ENCODE measurements at regions not wholly inside any gene's neighbourhood (a gene's known extent, or its start where the extent isn't known, plus 50 kb on each side); places are given as distances from the start of the nearest gene placed in this dataset.

DNA sequence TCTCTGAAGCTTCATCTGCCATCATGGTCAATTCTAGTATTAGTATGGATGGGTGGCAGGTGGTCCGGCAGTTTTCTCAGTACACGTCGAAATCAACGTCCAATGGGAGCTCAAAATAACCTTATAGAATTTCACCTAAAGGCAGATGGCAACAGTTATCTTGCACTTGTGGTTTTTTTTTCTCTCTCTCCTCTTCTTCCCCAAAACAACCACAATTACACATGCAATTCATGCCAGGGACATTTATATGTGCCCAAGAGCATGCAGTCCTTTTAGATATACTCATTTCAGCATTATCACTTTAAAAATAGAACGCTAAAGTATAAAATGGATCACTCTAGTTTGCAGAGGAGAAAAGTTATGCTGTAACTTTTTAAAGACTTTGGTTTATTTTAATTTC lies 1428.9 kb upstream of the WWC1 start:
- ATAC-seq (no peak), DNase-seq (no peak)
- Mint-ChIP-seq H3K36me3 (no peaks in the 10 kb centered on the region), H3K4me3 (no peak overlapping the region), H3K4me1 (no peaks in the 10 kb centered on the region), H3K27ac (no peak overlapping the region), H3K9me3 (peaks cover 0 to 46% (median 4%) of the 10 kb centered on the region in 9 donors), H3K27me3 (no peaks in the 10 kb centered on the region)
- POLR2A ChIA-PET: no interaction called here

DNA sequence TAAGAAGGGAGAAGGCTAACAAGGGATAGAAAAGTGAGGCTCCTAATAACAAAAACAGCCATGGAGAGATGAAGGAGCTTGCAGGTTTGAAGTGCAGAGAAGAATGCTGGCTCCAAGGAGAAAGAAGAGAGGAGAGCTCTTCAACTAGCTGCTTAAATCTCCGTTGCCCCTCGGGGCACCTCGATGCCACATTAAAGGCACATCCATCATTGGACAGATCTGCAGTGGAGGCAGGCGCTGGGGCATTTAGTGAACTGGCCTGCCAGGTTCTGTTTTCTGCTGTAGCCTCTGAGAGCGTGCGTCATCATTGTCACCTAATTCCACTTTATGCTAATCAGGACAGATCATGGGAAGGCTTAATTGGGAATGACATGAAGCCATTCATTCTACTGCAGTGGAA lies 1426.2 kb upstream of the WWC1 start:
- no peak overlapping the region for H3K4me3 Mint-ChIP-seq
- no peaks in the 10 kb centered on the region for H3K27me3 Mint-ChIP-seq
- no peaks in the 10 kb centered on the region for H3K36me3 Mint-ChIP-seq
- peaks cover 0 to 35% (median 2%) of the 10 kb centered on the region in 9 donors for H3K9me3 Mint-ChIP-seq
- DNase-seq: no peak
- no peaks in the 10 kb centered on the region for H3K4me1 Mint-ChIP-seq
- POLR2A ChIA-PET: no interaction called here
- no peak for ATAC-seq
- no peak overlapping the region for H3K27ac Mint-ChIP-seq

DNA sequence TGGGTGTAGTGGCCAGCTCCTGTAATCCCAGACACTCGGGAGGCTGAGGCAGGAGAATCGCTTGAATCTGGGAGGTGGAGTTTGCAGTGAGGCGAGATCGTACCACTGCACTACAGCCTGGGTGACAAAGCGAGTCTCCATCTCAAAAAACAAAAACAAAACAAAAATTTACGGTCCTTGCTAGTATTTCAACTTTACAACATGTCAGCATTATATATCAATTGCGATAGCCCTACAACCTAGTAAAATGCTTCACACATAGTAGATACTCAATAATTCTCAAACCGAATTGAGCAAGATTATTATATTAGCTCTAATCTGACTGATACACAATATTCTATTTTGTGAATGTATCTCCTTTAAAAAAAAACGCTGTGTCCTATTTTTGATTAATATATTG lies 1411.0 kb upstream of the WWC1 start:
- H3K36me3 Mint-ChIP-seq: no peaks in the 10 kb centered on the region
- H3K4me3 Mint-ChIP-seq: no peak overlapping the region
- POLR2A ChIA-PET: no interaction called here
- no peak for ATAC-seq
- no peak overlapping the region for H3K27ac Mint-ChIP-seq
- H3K4me1 Mint-ChIP-seq: no peaks in the 10 kb centered on the region
- H3K9me3 Mint-ChIP-seq: peaks cover 0 to 18% (median 3%) of the 10 kb centered on the region in 9 donors
- no peak for DNase-seq
- H3K27me3 Mint-ChIP-seq: no peaks in the 10 kb centered on the region

DNA sequence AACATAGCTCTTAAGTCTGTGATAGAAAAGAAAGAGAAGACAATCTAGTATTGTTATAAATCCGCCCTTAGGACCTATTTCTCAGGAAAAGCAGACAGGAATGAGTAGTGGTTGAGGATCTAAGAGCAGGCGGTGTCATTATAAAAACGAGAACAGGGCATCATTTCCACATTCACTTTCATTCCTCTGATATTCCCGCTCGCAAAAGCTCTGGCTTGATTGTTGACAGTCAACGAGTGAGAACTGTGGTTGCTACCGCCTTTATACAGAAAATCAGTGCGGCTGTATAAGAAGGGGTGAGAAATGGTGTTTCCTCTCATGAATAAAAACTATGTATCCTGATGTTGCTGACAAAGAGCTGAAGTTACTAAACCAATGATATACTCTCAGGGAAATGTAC lies 1409.6 kb upstream of the WWC1 start:
- ATAC-seq (no peak), DNase-seq (no peak)
- H3K27me3 Mint-ChIP-seq: no peaks in the 10 kb centered on the region
- no peaks in the 10 kb centered on the region for H3K36me3 Mint-ChIP-seq
- H3K27ac Mint-ChIP-seq: no peak overlapping the region
- H3K4me3 Mint-ChIP-seq: no peak overlapping the region
- POLR2A ChIA-PET: no interaction called here
- peaks cover 0 to 18% (median 3%) of the 10 kb centered on the region in 9 donors for H3K9me3 Mint-ChIP-seq
- H3K4me1 Mint-ChIP-seq: no peaks in the 10 kb centered on the region

DNA sequence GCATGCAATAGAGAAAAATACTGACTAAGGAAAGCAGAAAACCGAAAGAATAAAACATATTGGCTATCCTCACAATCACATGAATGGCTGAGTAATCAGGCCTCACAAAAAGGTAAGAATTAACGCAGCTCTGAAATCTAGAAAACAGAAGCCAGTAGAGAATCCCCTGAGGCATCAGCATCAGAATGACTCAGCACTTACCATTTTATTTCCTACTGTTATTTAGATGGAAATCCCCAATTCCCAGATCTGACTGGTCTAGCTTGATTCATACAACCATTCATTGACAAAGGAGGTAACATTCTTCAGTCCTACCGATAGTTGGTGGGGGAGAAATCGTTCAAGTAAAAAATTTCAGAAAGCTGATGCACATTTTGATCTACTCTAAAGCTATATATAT lies 1408.4 kb upstream of the WWC1 start:
- ATAC-seq (no peak), DNase-seq (no peak)
- Mint-ChIP-seq H3K27me3 (no peaks in the 10 kb centered on the region), H3K27ac (no peak overlapping the region), H3K4me1 (no peaks in the 10 kb centered on the region), H3K9me3 (peaks cover 0 to 19% (median 3%) of the 10 kb centered on the region in 9 donors), H3K4me3 (no peak overlapping the region), H3K36me3 (no peaks in the 10 kb centered on the region)
- POLR2A ChIA-PET: no interaction called here

DNA sequence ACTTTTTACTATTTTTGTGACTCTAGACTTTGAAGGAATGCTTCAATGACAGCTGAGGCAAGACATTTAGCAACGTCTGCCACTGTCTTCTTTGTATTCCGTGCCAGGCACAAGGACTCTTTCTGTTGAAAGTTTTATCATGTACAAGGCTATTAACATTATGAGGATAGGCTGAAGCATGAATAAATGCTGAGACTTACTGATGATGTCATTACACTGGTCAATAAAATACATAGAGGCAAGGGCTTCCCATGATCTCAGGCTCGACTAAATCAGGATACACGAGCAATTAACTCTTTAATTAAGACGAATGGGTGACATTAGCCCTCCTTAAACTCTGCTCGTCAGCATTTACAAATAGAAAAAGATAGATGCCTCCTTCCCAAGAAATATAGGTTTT lies 1393.3 kb upstream of the WWC1 start:
- H3K27ac Mint-ChIP-seq: no peak overlapping the region
- ATAC-seq (no peak), DNase-seq (no peak)
- POLR2A ChIA-PET: no interaction called here
- H3K36me3 Mint-ChIP-seq: peaks cover 0 to 7% (median 0%) of the 10 kb centered on the region in 3 donors
- H3K9me3 Mint-ChIP-seq: peaks cover 0 to 28% (median 8%) of the 10 kb centered on the region in 9 donors
- H3K4me1 Mint-ChIP-seq: no peaks in the 10 kb centered on the region
- no peak overlapping the region for H3K4me3 Mint-ChIP-seq
- no peaks in the 10 kb centered on the region for H3K27me3 Mint-ChIP-seq

DNA sequence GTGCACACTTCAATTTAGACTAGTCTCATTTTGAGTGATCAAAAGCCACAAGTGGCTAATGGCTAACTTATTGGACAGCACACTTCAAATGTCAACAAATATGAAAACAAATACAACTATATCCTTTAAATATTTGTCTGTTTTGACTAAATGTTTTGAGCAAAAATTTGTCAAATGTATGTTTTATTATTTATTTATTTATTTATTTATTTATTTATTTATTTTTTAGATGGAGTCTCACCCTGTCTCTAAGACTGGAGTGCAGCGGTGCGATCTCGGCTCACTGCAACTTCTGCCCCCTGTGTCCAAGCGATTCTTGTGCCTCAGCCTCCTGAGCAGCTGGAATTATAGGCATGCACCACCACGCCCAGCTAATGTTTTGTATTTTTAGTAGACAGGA lies 1392.1 kb upstream of the WWC1 start:
- DNase-seq: no peak
- no peak overlapping the region for H3K4me3 Mint-ChIP-seq
- H3K27ac Mint-ChIP-seq: no peak overlapping the region
- no peaks in the 10 kb centered on the region for H3K27me3 Mint-ChIP-seq
- H3K9me3 Mint-ChIP-seq: peaks cover 0 to 25% (median 5%) of the 10 kb centered on the region in 9 donors
- no peaks in the 10 kb centered on the region for H3K4me1 Mint-ChIP-seq
- ATAC-seq: no peak
- POLR2A ChIA-PET: no interaction called here
- peaks cover 0 to 7% (median 0%) of the 10 kb centered on the region in 3 donors for H3K36me3 Mint-ChIP-seq

DNA sequence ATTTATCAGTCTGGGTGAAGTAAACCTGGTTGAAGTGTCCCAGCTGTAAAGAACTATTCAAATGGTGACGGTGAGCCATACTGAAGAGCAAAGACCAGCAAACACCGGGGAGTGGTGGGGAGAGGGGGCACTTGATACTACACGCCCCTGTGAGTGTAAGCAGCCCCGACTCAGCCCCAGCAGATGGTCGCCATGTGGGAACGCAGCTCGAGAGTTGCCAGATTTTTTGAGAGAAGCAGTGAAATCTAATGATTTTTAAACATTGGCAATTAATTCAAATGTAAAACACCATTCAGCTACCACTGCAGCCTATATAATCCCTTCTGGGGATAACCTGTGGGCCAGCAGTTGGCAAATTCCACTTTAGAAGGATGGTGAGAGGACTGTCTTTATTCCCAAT lies 1386.9 kb upstream of the WWC1 start:
- ATAC-seq (no peak), DNase-seq (no peak)
- Mint-ChIP-seq H3K4me3 (no peak overlapping the region), H3K27ac (no peak overlapping the region), H3K9me3 (peaks cover 0 to 14% (median 5%) of the 10 kb centered on the region in 9 donors), H3K36me3 (no peaks in the 10 kb centered on the region), H3K27me3 (no peaks in the 10 kb centered on the region), H3K4me1 (no peaks in the 10 kb centered on the region)
- POLR2A ChIA-PET: no interaction called here

DNA sequence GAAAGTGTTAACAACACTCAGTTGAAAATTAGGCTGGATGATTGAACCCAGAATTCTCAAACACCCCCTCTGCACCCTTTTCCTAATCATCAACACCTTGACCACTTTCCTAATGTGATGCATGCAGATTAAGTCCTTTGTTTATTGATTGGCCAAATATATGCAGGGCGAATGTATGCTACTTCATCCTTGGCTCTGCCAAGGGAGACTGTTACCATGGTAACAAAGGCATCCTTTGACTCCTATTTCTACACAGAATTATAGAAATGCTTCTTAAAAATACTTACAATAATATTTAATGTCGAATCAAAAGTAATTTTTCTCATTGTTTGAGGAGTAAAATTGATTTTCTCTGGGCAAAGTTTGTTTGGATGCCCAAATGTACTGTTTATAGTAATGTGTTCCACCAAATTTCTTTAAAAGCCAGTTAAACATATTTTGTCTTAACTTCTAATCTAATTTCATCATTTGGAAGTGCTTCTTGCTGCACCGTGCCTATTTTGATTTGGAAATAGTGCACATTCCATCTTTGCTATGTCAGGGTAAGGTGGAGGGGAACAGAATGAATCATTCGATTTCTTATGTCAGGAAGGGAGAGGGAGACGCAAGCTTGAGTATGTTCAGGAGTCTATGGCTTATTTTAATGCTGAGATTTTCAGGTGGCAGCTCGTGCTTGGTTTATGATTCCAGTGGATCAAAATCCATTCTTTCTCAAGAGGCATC lies 1384.3 kb upstream of the WWC1 start:
- Mint-ChIP-seq H3K27me3 (no peaks in the 10 kb centered on the region), H3K27ac (no peak overlapping the region), H3K9me3 (peaks cover 0 to 6% (median 5%) of the 10 kb centered on the region in 9 donors), H3K36me3 (no peaks in the 10 kb centered on the region), H3K4me3 (no peak overlapping the region), H3K4me1 (no peaks in the 10 kb centered on the region)
- DNase-seq: no peak
- no peak for ATAC-seq
- POLR2A ChIA-PET: no interaction called here

DNA sequence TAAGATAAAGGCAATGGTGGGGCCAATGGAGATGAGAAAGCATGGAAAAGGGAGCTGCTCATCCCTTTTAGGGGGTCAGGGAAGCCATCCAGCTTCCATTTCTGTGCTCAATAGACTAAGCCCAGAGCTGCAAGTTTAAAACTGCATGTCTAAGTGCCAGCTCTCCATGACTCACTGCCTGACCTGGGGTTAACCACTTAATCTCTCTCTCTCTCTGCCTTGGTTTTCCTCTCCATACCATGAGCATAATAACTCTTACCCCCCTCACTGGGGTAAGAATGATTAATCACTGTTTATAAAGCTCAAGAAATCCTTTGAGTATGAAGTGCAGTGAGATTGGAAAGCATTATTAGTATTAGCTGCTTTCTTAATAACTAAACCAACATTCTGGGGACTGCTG lies 1382.4 kb upstream of the WWC1 start:
- Mint-ChIP-seq H3K4me1 (no peaks in the 10 kb centered on the region), H3K36me3 (no peaks in the 10 kb centered on the region), H3K27me3 (no peaks in the 10 kb centered on the region), H3K27ac (no peak overlapping the region), H3K4me3 (no peak overlapping the region), H3K9me3 (peaks cover 0 to 6% (median 4%) of the 10 kb centered on the region in 9 donors)
- POLR2A ChIA-PET: no interaction called here
- ATAC-seq (no peak), DNase-seq (no peak)

DNA sequence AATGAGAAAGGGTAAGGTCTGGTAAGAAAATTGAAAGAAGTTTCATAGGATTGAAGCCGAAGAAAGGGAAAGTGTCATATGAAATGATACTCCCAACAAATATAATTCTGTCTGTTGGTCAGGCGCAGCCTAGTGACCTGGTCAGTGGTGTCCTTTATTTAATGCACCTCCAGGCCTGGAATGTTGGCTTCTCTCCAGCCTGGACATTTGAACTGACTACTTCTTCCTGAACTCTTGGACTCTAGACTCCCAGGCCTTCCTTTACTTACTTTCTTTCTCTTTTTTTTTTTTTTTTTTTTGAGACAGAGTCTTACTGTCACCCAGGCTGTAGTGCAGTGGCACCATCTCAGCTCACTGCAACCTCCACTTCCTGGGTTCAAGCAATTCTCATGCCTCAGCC lies 1381.5 kb upstream of the WWC1 start:
- Mint-ChIP-seq H3K9me3 (peaks cover 0 to 6% (median 4%) of the 10 kb centered on the region in 9 donors), H3K36me3 (no peaks in the 10 kb centered on the region), H3K27me3 (no peaks in the 10 kb centered on the region), H3K4me3 (no peak overlapping the region), H3K27ac (no peak overlapping the region), H3K4me1 (no peaks in the 10 kb centered on the region)
- DNase-seq: no peak
- POLR2A ChIA-PET: no interaction called here
- ATAC-seq: no peak

DNA sequence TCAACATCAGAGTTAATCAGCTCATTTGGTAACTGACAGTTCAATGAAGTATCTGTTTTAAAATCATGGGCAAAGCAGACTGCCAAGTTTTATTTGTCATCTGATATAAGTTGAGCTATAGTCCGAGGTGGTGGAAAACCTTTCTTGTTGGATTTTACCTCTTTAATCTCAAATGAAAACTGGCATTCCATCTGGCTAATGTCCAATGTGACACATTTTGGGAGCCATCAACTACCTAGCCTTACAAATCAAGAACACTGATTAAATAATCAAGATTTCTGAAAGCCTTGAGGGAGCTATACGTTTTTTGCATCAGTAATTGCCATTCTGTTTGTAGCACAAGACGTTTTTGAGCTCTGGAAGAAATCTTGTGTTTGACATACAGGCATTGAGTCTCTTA lies 1380.5 kb upstream of the WWC1 start:
- H3K9me3 Mint-ChIP-seq: peaks cover 0 to 6% (median 4%) of the 10 kb centered on the region in 9 donors
- H3K36me3 Mint-ChIP-seq: no peaks in the 10 kb centered on the region
- H3K4me1 Mint-ChIP-seq: no peaks in the 10 kb centered on the region
- no peaks in the 10 kb centered on the region for H3K27me3 Mint-ChIP-seq
- ATAC-seq: no peak
- no peak overlapping the region for H3K27ac Mint-ChIP-seq
- DNase-seq: no peak
- no peak overlapping the region for H3K4me3 Mint-ChIP-seq
- POLR2A ChIA-PET: no interaction called here

DNA sequence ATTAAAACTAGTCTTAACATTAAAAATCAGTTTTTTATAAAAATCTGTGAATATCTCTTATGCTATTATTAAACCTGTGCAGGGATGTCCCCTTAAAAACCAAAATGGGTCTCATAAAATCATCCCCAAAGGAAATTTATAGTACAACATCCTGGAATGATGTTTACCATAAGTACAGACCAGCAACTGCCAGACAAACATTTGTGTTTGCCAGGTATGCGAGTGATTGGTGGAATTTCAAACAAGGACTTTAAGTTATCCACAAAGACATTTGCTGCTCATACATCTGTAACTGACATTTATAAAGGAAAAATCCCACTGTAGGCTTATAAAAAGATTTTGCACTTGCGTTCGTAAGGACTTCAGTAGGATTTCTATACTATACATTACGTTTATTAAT lies 1375.4 kb upstream of the WWC1 start:
- no peaks in the 10 kb centered on the region for H3K4me1 Mint-ChIP-seq
- H3K36me3 Mint-ChIP-seq: no peaks in the 10 kb centered on the region
- ATAC-seq (no peak), DNase-seq (no peak)
- no peaks in the 10 kb centered on the region for H3K27me3 Mint-ChIP-seq
- POLR2A ChIA-PET: no interaction called here
- no peak overlapping the region for H3K27ac Mint-ChIP-seq
- peaks cover 0 to 13% (median 10%) of the 10 kb centered on the region in 9 donors for H3K9me3 Mint-ChIP-seq
- no peak overlapping the region for H3K4me3 Mint-ChIP-seq

DNA sequence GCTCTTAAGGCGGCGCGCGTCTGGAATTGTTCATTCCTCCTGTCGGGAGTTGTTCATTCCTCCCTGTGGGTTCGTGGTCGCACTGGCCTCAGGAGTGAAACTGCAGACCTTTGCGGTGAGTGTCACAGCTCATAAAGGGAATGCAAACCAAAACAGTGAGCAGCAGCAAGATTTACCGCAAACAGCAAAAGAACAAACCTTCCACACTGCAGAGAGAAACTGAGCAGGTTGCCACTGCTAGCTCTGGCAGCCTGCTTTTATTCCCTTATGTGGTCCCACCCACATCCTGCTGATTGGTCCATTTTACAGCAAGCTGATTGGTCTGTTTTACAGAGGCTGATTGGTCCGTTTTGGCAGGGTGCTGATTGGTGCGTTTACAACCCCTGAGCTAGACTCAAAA lies 1365.3 kb upstream of the WWC1 start:
- H3K27me3 Mint-ChIP-seq: no peaks in the 10 kb centered on the region
- H3K9me3 Mint-ChIP-seq: peaks cover 0 to 33% (median 24%) of the 10 kb centered on the region in 9 donors
- no peaks in the 10 kb centered on the region for H3K4me1 Mint-ChIP-seq
- DNase-seq (no peak), ATAC-seq (no peak)
- peaks cover 0 to 4% (median 0%) of the 10 kb centered on the region in 3 donors for H3K36me3 Mint-ChIP-seq
- POLR2A ChIA-PET: no interaction called here
- no peak overlapping the region for H3K4me3 Mint-ChIP-seq
- H3K27ac Mint-ChIP-seq: no peak overlapping the region
